ENCODE measurements at regions not wholly inside any gene's neighbourhood (a gene's known extent, or its start where the extent isn't known, plus 50 kb on each side); places are given as distances from the start of the nearest gene placed in this dataset.

DNA sequence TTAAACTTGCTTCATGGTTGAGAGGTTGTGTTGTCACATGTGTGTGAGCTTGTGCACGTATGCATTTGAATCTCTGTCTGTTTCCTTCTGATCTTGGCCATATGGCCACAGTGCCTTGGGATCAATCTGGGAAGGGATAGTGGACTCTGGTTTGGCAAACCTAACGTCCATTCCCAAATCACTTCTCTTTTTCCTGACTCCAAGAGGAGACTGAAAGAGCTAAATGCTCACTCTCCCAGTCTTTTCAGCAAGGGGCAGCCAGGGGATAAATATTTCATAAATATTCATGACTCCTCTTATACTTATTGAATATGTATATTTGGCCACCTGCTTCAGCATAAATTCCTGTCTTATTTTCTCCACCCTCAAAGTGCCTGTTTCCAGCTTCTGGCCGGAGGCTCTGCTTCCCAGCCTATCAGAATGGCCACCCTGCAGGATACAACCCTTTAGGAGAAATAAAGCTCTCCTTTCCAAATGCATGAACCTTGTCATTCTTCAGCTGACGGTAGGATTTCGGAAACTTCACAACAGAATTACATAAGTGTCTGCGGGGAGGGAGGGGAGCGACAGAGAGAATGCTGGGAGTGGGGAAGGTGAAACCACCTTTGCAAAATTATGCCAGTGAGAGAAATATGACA lies 112.2 kb upstream of the COPS8 start:
- ChIA-PET POLR2A (no interaction called here), CTCF (interaction anchor here (0.6 kb wide), 1 partner anchor 352 kb away, joined by 3 read pairs; no protein-coding TSS in a partner anchor)
- no peak for DNase-seq (ENCODE audit: unreplicated experiment)
- Mint-ChIP-seq H3K9me3 (ENCODE audit: unreplicated experiment) (no peaks in the 10 kb centered on the region), H3K27me3 (ENCODE audit: insufficient read depth, unreplicated experiment) (no peaks in the 10 kb centered on the region), H3K4me1 (ENCODE audit: insufficient read depth, unreplicated experiment) (peaks cover 9% of the 10 kb centered on the region), H3K36me3 (ENCODE audit: insufficient read depth, unreplicated experiment) (no peaks in the 10 kb centered on the region), H3K4me3 (ENCODE audit: unreplicated experiment) (no peak overlapping the region), H3K27ac (ENCODE audit: low read depth, unreplicated experiment) (no peak overlapping the region)
- intact Hi-C loops (cut with micrococcal nuclease): loop anchor here (2.0 to 10.0 kb wide), 2 partner anchors 99 to 331 kb away; no protein-coding TSS in a partner anchor
- no TSS peak for BruUV-seq (replicated peaks)
- no peak for TF ChIP-seq CTCF (IDR thresholded peaks at IDR 0.05; ENCODE audit: unreplicated experiment)

DNA sequence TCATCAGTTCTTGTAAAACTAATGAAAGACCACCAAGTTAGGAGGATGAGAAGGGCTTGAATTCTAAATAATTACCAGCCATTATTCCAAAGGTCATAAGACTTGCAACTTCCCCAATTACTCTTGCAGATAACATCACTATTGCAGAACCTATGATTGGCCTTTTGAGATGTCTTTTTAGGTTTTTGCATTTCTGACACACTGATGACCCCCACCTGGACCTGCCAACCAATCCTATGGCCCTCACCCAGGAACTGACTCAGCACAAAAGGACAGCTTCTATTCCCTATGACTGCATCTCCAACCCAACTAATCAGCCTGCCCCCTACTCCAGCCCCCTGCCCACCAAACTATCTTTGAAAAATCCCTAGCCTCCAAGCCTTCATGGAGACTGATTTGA lies 111.5 kb upstream of the COPS8 start:
- TF ChIP-seq CTCF (IDR thresholded peaks at IDR 0.05; ENCODE audit: unreplicated experiment): no peak
- ChIA-PET CTCF (no interaction called here), POLR2A (no interaction called here)
- Mint-ChIP-seq H3K27me3 (ENCODE audit: insufficient read depth, unreplicated experiment) (no peaks in the 10 kb centered on the region), H3K4me3 (ENCODE audit: unreplicated experiment) (no peak overlapping the region), H3K36me3 (ENCODE audit: insufficient read depth, unreplicated experiment) (no peaks in the 10 kb centered on the region), H3K4me1 (ENCODE audit: insufficient read depth, unreplicated experiment) (peaks cover 9% of the 10 kb centered on the region), H3K27ac (ENCODE audit: low read depth, unreplicated experiment) (no peak overlapping the region), H3K9me3 (ENCODE audit: unreplicated experiment) (no peaks in the 10 kb centered on the region)
- no TSS peak for BruUV-seq (replicated peaks)
- intact Hi-C loops (cut with micrococcal nuclease): loop anchor here (10.0 kb wide), 1 partner anchor 99 kb away; no protein-coding TSS in a partner anchor
- DNase-seq (ENCODE audit: unreplicated experiment): no peak

DNA sequence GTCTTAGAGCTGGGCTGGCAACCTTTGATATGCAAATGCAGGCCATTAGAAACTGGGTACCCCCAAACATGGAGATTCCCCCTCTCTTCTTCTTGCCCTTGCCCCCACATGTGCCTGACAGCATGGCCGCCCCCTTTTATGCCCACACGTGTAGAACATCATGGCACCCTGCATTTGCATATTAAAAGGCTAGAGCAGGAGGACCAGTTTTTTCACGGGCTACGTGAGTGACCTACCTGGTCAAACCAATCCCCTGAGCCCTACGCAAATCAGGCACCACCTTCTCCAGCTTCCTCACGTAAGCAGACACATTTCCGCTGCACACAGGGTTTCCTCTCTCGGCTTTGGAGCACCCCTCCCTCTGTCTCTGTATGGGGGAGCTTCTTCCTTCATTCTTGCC lies 110.9 kb upstream of the COPS8 start:
- Mint-ChIP-seq H3K27me3 (ENCODE audit: insufficient read depth, unreplicated experiment) (no peaks in the 10 kb centered on the region), H3K4me3 (ENCODE audit: unreplicated experiment) (no peak overlapping the region), H3K9me3 (ENCODE audit: unreplicated experiment) (no peaks in the 10 kb centered on the region), H3K4me1 (ENCODE audit: insufficient read depth, unreplicated experiment) (peaks cover 9% of the 10 kb centered on the region), H3K36me3 (ENCODE audit: insufficient read depth, unreplicated experiment) (no peaks in the 10 kb centered on the region), H3K27ac (ENCODE audit: low read depth, unreplicated experiment) (no peak overlapping the region)
- POLR2A ChIA-PET: no interaction called here
- BruUV-seq (replicated peaks): no TSS peak
- no peak for DNase-seq (ENCODE audit: unreplicated experiment)
- no peak for TF ChIP-seq CTCF (IDR thresholded peaks at IDR 0.05; ENCODE audit: unreplicated experiment)
- intact Hi-C loops (cut with micrococcal nuclease): loop anchor here (10.0 kb wide), 1 partner anchor 100 kb away; no protein-coding TSS in a partner anchor
- CTCF ChIA-PET: no interaction called here

DNA sequence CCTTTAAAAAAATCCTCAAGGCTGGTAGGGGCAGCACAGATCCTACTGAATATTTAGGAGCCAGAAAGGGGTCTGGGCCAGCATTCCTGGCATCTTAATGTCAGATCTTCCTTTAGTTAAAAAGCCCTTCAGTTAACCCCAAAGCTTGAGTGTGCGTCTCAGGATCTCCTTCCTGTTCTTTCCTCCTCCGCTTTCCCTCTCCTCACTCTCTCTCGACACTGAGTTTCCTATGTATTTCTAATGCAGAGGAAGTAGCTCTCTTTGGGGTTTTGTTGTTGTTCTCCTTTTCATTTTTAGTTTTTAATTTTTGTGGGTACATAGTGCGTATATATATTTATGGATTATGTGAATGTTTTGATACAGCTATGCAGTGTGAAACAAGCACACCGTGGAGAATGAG lies 109.9 kb upstream of the COPS8 start:
- TF ChIP-seq CTCF (IDR thresholded peaks at IDR 0.05; ENCODE audit: unreplicated experiment): no peak
- Mint-ChIP-seq H3K27me3 (ENCODE audit: insufficient read depth, unreplicated experiment) (no peaks in the 10 kb centered on the region), H3K36me3 (ENCODE audit: insufficient read depth, unreplicated experiment) (no peaks in the 10 kb centered on the region), H3K4me1 (ENCODE audit: insufficient read depth, unreplicated experiment) (peaks cover 9% of the 10 kb centered on the region), H3K27ac (ENCODE audit: low read depth, unreplicated experiment) (no peak overlapping the region), H3K9me3 (ENCODE audit: unreplicated experiment) (no peaks in the 10 kb centered on the region), H3K4me3 (ENCODE audit: unreplicated experiment) (no peak overlapping the region)
- CTCF ChIA-PET: no interaction called here
- DNase-seq (ENCODE audit: unreplicated experiment): no peak
- POLR2A ChIA-PET: no interaction called here
- intact Hi-C loops (cut with micrococcal nuclease): loop anchor here (10.0 kb wide), 1 partner anchor 101 kb away; no protein-coding TSS in a partner anchor
- no TSS peak for BruUV-seq (replicated peaks)

All from MCF 10A (cell line).